HG03066 (cell line): ENCODE measurements at regions not wholly inside any gene's neighbourhood (a gene's known extent, or its start where the extent isn't known, plus 50 kb on each side); places are given as distances from the start of the nearest gene placed in this dataset.
"Not testable (repeated sequence)": the region's sequence is repeated elsewhere in the genome, so short reads cannot be mapped to it uniquely, and the experiment has no call there.

ENCODE experiments used
- ATAC-seq: cut with Tn5 transposase; IDR thresholded peaks from one replicate; pipeline ENCODE4 v1.9.1; 2021; ENCODE audit warnings: low read depth; ENCODE audit not compliant: unreplicated experiment

DNA sequence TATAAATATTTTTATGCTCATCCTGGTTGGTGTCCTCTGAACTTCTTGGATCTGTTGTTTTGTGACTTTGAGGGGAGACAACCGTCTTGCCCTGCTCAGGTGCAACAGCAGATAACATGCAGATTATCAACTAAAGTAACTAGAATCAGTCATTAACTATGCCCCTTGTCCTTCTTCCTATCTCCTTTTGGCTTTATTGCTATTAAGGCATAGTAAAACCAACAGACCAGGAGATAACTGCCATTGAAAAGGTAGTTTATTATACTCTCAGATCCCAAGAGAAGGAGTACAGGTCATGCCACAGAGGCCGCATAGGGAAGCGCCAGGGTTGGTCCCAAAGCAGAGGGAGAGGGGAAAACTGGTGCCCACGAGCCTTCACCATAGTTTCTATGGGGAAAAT, 418.2 kb downstream of the GJA1 start:
- no peak for ATAC-seq

DNA sequence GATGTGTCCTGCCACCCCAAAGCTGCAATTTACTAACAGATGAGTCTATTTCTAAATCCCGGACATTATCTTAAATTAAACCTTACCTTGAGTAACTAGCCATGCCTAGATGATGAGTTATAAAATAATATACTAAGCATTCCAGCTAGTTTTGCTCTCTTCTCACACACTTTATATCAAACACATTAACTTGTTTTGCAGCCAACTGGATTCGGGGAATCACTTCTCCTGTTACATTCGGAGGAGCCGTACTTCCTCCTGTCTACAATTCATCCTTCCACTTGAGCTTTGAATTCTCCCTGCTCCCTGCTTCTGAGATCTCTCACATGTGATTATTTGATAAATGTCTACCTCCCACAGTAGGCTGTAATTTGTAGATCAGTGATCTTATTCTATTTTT, 420.1 kb downstream of the GJA1 start:
- no peak for ATAC-seq

DNA sequence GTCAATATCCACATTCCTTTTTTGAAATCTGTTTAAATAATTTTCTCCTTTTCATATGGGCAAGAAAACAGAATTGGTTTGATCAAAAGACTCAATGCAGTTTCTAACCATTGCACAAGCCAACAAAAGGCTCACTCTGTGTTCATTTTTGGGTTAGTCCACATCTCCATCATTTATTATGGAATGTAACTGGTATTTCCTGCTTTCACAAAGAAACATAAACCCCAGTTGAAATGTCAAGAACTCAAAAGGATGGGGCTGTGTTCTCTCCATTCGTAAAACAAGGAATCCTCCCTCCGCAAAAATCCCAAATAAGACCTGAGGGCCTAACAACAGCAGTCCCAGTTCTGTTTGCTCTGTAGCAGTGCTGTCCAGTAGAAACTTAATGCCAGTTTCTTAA, 420.9 kb downstream of the GJA1 start:
- ATAC-seq, result no peak

DNA sequence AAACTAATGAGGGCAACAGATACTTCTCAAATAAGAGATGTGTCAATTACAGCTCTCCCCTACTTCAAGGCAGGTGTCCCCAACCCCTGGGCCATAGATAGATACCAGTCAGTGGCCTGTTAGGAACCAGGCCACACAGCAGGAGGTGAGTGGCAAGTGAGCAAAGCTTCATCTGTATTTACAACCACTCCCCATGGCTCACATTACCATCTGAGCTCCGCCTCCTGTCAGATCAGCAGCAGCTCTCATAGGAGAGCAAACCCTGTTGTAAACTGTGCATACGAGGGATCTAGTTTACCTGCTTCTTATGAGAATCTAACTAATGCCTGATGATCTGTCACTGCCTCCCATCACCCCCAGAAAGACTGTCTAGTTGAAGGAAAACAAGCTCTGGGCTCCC, 422.1 kb downstream of the GJA1 start:
- ATAC-seq, result no peak

DNA sequence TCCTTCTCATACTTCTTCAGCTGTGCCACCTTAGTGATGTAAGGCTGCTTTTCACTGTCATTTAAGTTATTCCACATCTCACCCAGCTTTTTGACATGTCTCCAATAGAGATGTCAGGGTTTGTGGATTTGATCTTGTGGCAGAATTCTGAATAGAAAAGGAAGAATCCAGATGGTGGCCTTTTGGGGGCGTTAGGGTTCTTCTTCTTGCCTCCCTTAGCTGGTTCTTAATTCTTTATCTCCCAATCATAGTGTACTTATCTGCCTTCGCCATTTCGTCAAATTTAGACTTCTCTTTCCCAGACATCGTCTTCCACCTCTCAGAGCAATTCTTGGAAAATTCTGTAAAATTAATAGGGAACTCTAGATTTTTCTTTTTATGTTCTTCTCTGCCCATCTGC, 422.9 kb downstream of the GJA1 start:
- no peak for ATAC-seq

DNA sequence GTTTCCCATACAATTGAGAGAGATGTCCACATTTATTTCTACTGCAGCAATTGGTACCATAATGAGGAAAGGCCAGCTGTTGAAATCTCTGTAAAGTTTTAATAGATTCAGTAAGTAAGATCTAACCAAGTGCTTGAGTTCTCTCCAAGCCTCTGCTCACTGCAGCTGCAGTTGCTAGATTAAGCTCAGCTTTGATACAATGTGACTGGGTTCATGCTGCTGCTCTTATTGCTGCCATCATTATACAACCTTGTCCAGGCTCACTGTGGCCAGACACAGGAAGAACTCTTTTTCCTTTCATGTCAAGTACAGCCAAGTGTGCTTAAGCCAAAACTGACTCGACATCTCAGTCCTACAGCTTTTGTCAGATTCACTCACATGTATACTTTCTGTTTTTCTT, 423.5 kb downstream of the GJA1 start:
- ATAC-seq, result no peak

DNA sequence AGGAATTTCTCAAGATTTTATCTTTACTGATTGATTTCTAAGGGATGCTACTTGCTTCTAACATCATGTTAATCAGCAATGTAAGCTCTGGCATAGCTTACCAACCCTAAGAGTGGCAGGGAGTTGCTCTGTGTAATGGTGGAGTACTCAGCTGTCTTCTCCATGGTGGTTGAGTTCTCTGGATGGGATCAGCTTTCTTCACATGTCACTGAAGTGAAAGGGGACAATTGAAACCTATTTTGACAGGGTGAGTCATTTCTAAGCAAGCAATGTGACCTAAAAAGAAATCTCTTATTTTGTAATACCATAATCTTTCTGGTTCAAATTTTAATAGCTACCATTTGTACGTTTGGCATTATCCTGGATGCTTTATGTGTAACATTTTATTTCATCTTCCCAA, 430.4 kb downstream of the GJA1 start:
- no peak for ATAC-seq

DNA sequence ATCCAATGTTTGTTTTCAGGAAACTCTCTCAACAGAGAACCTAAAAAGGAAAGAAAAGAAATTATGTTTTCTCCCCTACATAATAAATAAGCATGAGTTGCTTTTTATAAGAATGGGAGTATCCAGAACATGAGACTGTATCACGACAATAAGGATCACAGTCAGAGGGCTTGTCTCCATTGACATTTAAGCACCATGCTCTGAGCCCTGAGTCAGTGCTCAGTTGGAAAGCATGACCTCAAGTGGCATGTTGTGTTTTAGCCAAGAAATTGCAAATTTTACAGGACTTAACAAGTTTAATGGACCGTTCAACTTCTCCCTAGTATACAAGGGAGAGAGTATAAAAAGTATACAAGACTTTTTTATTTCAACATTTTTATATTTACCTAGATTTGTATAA, 431.6 kb downstream of the GJA1 start:
- no peak for ATAC-seq

DNA sequence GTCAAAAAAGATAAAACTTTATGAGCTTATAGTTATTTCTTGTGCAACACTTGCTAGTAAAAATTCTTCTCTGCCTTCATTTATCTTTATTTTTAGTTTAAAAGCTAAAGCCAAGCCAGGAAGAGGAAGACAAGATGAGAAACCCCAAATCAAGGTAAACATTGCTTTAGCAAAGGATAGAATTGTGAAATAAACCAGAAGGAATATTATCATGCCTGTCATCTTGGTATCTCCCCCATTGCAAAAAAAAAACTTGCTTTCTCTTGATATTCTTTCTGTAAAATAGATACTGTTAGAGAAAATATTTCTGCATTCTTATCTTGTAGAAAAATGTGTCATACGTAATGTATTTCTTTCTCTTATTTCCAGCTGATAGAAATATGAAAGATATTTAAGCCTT, 432.8 kb downstream of the GJA1 start:
- ATAC-seq, result no peak

DNA sequence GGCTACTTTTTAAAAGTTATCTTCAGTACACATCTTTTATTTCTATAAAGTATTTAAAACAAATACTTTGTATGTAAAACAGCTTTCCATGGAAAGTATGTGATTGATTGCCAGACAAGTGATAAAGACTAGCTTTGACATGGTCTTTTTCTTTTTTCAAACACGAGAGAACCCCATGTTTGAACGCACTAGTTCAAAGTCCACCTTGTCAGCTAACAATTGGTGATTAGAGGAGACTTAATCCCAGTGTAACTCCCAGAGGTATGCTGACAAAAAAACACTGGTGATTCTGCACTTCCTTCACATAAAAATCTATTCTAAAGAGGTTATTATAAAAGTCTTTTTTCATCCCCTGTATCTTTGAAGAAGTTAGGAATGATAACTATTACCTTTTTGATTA, 438.1 kb downstream of the GJA1 start:
- no peak for ATAC-seq

DNA sequence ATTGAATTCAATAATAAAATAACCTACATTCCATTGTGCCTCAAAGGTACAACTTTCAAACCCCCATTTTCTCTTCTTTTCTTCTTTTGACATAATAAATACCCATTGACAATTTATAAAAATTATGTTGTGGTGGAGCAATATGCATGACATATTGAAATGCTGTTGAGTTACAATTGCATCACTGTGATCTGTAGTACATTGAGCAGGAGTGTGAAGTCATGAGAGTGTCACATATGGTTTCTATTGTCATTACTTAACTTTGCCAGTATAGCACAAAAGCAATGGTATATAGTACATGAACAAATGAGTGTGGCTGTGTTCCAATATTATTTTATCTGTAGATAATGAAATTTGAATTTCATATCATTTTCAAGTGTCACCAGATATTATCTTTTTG, 441.3 kb downstream of the GJA1 start:
- no peak for ATAC-seq

DNA sequence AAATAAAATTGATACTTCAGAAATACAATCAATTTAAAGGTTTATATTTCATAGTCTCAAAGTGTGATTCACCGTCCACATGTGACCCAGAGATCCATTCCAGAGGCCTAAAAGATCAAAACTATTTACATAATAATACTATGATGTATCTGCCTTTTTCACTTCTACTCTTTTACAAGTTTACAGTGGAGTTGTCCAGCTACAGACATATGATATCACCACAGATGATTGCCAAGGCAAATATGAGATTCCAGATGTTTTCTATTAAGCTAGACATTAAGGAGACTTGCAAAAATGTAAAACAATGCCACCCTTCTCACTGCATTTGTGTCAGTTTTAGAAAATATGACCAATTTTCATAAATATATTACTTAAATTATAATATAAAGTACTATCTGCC, 443.7 kb downstream of the GJA1 start:
- ATAC-seq, result no peak

DNA sequence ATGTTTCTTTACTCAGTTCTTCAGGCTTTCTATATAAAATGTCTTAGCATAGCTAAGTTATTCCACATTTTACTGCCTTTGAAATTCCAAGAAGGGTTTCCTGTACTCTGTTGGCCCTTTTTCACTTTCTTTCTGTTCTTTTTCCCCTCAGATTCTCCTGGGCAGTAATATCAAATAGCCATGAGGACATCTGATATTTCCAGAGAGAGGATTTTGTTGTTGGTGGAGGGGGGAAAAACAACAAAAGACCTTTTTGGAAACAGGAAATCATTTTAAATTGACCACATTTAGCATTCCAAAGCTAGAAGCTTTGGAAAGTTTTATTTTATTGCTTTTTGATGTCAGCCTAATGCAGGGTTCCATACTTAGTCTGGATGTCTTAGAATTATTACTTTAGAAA, 445.4 kb downstream of the GJA1 start:
- ATAC-seq, result no peak

DNA sequence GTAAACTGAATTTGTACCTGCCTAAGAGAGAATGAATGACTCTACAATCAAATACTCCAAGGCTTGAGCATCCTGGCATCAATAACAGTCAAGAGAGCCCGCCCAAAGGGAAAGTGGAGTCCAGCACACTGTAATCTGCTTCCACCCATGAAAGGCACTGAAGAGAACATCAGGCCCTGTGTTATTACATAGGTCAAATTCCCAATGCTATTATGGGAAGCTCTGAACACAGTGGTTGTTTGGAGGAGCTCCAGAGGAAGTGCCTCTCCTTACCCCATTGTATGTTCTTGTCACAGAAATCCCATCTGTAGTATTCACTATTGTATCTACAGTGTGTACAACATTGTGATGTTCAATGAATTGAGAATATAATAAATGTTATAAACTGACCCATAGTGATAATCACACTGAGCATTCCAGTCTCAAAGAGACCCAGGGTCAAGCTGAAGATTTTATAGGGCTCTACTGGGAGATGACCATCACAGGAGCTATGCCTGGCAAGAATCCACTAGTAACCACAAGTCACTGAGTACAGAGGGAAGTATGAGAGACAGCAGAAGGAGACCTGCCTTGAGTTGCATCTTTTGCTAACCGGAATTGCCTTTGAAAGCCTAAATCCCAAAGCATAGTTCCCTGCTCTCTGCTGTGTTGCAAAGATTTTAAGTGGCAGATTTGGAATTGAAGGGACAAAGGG, 446.7 kb downstream of the GJA1 start:
- ATAC-seq, result no peak

DNA sequence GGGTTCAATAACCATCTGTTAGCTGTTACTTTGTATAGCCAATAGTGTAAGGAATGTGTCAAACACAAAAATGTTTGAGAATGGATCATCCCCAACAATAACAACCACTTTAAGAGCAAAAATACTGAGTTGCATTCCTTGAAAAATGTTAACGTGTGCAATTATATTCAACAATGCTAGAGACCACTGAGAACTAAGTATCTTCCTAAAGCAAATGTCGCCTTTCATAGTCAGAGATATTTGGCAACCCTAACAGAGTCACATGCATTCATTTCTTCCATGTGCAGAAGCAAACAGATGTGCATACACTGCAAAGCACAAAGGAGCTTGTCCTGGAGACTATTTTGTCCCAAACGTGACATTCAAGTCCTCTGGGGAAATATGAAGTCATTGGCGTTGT, 448.6 kb downstream of the GJA1 start:
- no peak for ATAC-seq

DNA sequence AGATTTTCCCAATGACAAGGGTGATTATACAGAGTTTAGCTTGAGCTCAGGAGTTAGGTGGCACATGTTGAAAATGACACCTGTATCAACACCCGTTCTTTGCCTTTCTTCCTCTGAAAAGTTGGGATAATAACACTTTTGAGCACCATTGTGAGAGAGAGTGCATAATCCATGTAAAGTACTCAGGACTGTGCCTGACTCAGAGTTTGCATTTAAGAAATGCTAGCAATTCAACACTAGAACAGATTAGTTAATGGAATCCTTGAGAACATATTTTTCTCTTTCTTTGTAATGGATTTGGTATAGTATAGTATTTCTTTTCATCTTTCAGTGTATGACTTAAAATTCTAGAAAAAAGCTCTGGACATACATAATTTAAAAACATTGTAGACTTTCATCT, 449.2 kb downstream of the GJA1 start:
- ATAC-seq, result no peak

DNA sequence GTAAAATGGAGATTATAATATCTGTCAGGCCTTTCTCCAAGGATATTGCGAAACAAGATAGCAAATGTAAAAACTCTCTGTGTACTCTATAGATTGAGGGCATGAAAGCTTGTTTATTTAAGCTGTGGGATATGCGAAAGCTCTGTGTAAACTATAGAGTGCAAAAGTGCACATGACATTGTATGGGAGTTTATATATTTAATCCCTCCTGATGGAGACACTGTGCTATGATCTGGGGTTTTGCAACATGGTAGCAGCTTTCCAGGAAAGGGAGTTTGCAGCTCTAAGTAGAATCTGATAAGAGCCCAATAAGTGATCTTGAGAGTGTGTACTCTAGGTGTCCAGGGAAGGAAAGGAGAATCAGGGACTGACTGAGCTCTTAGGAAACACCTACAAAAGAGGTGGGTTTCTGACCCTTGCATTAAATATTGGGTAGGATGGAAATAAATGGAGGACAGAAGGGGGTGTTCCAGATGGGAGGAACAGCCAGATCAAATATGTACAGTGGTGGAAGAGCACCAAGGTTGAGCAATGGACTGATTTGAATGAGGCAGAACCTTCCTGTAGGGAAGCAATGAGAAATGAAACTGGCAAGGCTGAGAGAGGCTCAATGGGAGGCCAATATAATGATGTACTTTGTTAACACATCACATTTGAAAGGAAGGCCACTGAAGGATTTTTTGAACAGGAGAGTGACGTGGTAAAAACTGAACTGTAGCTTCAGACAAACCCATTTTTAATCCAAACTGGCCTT, 450.1 kb downstream of the GJA1 start:
- ATAC-seq, result no peak

DNA sequence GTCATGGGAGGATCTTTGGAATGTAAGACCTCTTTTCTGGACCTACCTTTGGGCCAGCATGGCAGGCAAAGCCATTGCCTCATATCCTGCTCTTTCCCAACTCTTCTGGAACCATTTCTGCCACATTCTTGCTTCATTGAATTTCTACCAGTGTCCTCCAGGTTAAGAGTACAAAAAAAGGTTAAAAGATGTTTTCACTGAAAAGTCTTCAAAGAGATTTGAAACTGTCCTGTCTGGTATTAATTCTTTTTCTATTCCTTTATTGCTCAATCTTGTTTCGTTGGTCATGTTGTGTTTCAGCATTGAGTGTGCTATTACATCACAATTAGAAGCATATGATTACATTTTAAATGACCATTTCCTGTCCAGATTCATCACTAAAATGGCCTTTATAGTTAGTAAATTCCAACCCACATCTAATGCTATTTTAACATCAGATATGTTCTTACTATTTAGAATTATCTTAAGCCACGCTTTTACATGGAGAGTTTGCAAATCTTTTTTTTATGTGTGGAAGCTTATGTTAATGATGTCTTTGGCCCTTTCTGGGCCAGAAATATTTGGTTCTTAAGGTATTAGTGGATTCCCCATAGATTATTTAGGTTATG, 450.9 kb downstream of the GJA1 start:
- ATAC-seq, result no peak

DNA sequence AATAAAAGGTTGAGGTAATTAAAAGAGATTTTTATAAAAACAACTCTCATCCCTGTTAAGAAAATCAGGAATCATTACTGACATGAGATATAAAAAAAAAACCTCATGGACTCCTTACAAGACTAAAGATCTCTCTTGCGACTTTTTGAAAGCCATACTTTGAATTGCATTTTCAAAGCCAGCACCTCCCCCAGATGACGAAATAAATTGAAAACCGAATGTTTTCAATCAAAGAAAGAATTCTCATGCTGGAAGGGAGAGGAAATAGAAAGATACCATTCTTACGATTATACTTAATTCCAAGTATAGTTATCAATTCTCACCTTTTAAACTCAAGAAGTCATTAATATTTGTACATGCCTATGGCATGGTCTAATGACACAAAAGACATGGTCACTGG, 452.3 kb downstream of the GJA1 start:
- no peak for ATAC-seq

DNA sequence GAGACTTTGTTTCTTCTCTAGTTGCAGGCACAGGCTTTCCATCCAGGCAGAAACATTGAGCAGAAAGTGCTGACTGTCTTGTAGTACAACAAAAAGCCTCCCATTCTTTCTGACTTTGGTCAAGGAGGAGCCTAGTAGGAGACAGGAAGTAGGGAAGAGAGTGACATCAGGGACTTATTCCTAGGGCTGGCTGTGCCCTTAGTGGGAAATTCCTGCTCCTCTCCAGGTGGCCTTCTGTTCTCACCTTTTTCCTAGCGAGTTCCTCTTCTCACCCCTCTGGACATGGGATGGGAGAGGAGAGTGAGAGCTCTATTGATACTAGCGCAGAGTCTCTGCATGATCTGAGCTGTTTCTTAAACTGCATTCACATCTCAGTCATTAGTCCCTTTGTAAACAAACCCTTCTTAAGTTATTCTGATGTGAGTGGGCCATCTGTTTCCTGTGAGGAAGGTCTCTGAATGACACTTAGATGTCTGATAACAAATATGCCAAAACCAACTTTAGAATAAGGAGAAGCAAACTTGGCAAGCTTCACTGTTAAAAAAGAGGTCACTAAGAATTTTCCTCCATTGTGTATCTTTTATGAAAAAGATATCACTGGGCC, 455.0 kb downstream of the GJA1 start:
- ATAC-seq, result no peak

DNA sequence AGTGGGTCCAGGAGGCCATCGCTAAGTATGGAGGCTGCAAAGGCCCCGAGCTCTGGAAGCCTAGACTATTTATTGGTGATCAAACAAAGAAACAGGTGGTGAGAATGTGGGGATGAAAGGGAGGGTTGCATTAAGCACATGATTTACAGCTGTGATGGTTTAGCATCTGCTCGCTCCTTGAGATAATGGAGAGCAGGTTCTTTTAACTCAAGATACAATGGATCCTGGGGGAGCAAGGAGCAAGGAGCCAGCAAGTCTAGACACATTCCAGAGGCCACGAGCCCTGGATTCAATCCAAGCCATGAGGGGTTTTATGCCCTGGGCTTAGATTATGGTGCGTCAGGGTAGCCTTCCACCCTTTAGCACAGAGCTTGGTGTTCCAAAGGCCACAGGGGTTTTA, 460.3 kb downstream of the GJA1 start:
- ATAC-seq, result not testable (repeated sequence)

DNA sequence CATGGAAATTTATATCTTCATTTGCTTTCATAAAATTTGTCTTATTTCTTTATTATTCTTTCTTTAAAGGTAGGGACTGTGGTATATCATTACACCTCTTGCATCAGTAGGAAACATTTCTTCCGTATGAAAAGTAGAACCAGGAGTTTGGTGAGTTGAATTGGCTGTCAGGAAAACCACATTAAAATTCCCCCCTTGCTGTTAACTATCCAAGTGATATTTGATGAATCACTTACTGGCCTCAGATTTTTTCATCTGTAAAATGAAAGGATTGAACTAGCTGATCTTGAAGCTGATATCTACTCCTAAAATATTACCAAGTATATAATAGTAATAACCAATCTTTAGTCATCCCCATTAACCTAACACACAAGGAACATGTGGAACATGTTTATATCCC, 460.9 kb downstream of the GJA1 start:
- ATAC-seq, result no peak
